ENCODE measurements at regions not wholly inside any gene's neighbourhood (a gene's known extent, or its start where the extent isn't known, plus 50 kb on each side); places are given as distances from the start of the nearest gene placed in this dataset.

DNA sequence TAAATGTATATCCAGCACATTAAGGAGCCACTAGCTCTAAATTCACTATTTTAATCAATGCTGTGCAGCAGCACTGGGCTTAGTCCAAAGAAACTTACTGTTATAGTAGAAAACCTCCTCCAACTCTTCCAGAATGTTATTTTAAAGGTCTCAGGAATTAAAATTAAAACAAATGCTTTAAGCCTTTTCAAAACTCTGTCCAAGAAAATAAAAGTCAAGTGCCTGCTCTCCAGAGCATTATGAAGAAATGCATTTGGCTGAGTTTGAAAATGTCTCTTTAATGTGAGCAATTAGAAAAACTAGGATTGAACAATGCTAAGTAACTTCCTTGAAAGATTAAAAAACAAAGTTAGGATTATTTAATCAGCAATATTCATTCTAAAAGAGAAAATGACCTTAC, 322.4 kb upstream of the DCN start:
- H3K4me3 ChIP-seq (ENCODE audit: low read length): no peak overlapping the region
- no peak overlapping the region for H3K27ac ChIP-seq (ENCODE audit: low read length)
- H3K36me3 ChIP-seq (ENCODE audit: insufficient read depth, low read depth, low read length): no peaks in the 10 kb centered on the region
- no peak overlapping the region for H3K9ac ChIP-seq (ENCODE audit: low read depth, low read length)
- H3K9me3 ChIP-seq (ENCODE audit: insufficient read depth, low read depth, low read length): no peaks in the 10 kb centered on the region
- no peaks in the 10 kb centered on the region for H3K27me3 ChIP-seq (ENCODE audit: insufficient read depth, low read length)
- no peaks in the 10 kb centered on the region; the same call in 1 of the 2 replicates for H3K4me1 ChIP-seq (ENCODE audit: insufficient read depth, low read length)

DNA sequence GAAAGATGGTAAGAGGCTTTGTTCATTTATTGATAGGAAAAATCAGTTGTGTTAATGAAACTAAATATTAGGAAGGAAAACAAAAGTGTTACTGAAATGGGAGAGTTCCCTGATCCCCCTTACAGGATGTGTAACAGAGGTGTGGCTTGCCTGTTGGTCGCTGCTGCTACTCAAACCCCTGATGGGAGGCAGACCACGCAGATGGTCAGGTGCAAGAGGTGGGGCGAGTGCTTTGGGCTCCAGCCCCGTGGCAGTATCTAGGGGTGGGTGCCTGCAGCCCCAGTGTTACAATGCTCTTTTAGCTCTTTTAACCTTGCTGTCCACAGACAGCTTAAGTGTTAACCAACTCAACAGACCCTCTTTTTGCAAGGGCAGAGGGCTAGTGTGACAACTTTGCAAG, 319.6 kb upstream of the DCN start:
- Histone ChIP-seq H3K4me3 (ENCODE audit: low read length) (no peak overlapping the region), H3K27me3 (ENCODE audit: insufficient read depth, low read length) (no peaks in the 10 kb centered on the region), H3K4me1 (ENCODE audit: insufficient read depth, low read length) (no peaks in the 10 kb centered on the region), H3K36me3 (ENCODE audit: insufficient read depth, low read depth, low read length) (no peaks in the 10 kb centered on the region), H3K27ac (ENCODE audit: low read length) (no peak overlapping the region), H3K9me3 (ENCODE audit: insufficient read depth, low read depth, low read length) (no peaks in the 10 kb centered on the region), H3K9ac (ENCODE audit: low read depth, low read length) (no peak overlapping the region)

DNA sequence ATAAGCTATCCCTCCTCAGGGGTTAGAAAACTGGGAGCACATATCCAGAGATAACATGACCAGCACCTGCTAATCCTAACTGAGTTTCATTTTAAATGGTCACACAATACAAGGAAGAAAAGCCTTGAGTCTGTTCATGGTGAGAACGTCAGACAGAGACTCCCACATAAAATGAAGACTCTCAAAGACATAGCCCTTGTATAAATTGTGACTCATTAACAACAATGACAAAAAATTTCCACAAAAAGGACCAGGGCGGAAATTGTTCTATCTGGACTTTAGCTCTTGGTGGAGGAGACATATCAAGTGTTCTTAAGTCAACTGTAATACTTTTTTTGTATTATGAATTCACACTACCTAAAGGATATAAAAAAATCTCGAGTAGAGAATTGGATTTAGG, 313.7 kb upstream of the DCN start:
- no peaks in the 10 kb centered on the region for H3K27me3 ChIP-seq (ENCODE audit: insufficient read depth, low read length)
- no peak overlapping the region for H3K27ac ChIP-seq (ENCODE audit: low read length)
- no peak overlapping the region for H3K4me3 ChIP-seq (ENCODE audit: low read length)
- H3K36me3 ChIP-seq (ENCODE audit: insufficient read depth, low read depth, low read length): no peaks in the 10 kb centered on the region
- H3K9ac ChIP-seq (ENCODE audit: low read depth, low read length): no peak overlapping the region
- no peaks in the 10 kb centered on the region for H3K9me3 ChIP-seq (ENCODE audit: insufficient read depth, low read depth, low read length)
- no peaks in the 10 kb centered on the region for H3K4me1 ChIP-seq (ENCODE audit: insufficient read depth, low read length)

DNA sequence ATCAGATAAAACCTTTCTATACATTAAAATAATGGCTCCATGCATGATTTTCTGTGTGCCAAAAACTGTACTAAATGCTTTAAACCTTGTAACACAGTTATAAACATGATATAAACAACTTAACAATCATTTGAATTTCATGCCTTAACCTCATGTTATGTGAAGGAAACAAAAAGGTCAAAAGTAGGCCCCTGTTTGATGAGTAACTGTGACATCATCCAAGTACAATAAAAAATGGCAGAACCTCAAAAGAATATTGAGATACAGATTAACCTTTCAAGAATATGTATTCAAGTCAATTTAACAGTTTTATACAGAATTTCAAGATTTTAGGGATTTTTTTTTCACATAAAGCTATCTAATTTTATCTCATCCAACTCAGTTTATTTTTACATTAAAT, 310.7 kb upstream of the DCN start:
- H3K27me3 ChIP-seq (ENCODE audit: insufficient read depth, low read length): no peaks in the 10 kb centered on the region
- no peak overlapping the region for H3K27ac ChIP-seq (ENCODE audit: low read length)
- no peaks in the 10 kb centered on the region for H3K9me3 ChIP-seq (ENCODE audit: insufficient read depth, low read depth, low read length)
- H3K36me3 ChIP-seq (ENCODE audit: insufficient read depth, low read depth, low read length): no peaks in the 10 kb centered on the region
- H3K4me1 ChIP-seq (ENCODE audit: insufficient read depth, low read length): no peaks in the 10 kb centered on the region
- no peak overlapping the region for H3K9ac ChIP-seq (ENCODE audit: low read depth, low read length)
- no peak overlapping the region for H3K4me3 ChIP-seq (ENCODE audit: low read length)

DNA sequence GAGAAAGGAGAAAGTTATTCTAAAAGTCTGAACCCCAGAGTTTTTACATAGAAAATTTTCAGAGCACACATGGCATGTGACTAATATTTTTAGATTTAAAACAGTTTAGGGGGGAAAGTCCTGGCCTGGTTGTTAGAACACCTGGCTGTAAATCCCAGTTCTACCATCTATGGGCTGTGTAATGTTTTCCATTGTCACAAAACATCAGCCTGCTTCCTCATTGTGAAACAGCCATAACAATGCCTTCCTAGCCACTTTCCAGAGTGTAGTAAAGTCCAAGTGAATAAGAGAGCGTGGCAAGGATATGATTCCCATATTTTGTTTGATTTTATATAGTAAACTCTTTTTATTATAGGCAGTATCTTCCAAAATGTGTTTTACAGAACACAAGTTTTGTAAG, 310.0 kb upstream of the DCN start:
- H3K9me3 ChIP-seq (ENCODE audit: insufficient read depth, low read depth, low read length): no peaks in the 10 kb centered on the region
- H3K27me3 ChIP-seq (ENCODE audit: insufficient read depth, low read length): no peaks in the 10 kb centered on the region
- H3K4me3 ChIP-seq (ENCODE audit: low read length): no peak overlapping the region
- no peaks in the 10 kb centered on the region for H3K4me1 ChIP-seq (ENCODE audit: insufficient read depth, low read length)
- no peak overlapping the region for H3K9ac ChIP-seq (ENCODE audit: low read depth, low read length)
- H3K27ac ChIP-seq (ENCODE audit: low read length): no peak overlapping the region
- H3K36me3 ChIP-seq (ENCODE audit: insufficient read depth, low read depth, low read length): no peaks in the 10 kb centered on the region

DNA sequence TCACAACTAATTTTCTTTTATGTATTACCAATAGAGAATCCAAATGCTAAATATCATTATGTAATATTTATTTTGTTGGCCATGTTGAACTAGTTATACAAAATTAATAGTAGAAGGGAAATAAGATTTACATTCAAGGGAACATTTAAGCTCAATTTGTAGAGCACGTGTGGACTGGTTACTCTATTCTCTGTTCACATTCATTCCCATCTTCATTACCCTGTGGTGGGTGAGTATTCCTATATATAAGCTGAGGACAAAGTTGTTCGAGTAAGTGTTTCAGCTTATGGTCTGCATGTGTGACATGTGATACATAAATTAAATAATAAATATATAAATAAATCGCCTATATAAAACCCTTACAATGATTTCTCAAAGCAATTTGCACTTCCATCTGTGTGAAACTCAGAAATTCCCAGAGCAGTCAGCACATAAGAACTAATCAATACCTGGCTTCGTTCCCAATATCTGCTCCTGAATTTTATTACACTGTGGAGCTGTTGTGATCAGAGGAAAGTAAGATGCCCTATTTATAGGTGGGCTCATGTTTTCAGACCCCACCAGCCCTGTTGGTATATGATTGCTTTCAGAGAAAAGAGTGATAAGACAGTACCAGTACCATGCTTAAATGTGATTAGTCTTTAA, 308.2 kb upstream of the DCN start:
- Histone ChIP-seq H3K4me3 (ENCODE audit: low read length) (no peak overlapping the region), H3K27ac (ENCODE audit: low read length) (no peak overlapping the region), H3K9ac (ENCODE audit: low read depth, low read length) (no peak overlapping the region), H3K27me3 (ENCODE audit: insufficient read depth, low read length) (no peaks in the 10 kb centered on the region), H3K9me3 (ENCODE audit: insufficient read depth, low read depth, low read length) (no peaks in the 10 kb centered on the region), H3K36me3 (ENCODE audit: insufficient read depth, low read depth, low read length) (no peaks in the 10 kb centered on the region), H3K4me1 (ENCODE audit: insufficient read depth, low read length) (no peaks in the 10 kb centered on the region)

DNA sequence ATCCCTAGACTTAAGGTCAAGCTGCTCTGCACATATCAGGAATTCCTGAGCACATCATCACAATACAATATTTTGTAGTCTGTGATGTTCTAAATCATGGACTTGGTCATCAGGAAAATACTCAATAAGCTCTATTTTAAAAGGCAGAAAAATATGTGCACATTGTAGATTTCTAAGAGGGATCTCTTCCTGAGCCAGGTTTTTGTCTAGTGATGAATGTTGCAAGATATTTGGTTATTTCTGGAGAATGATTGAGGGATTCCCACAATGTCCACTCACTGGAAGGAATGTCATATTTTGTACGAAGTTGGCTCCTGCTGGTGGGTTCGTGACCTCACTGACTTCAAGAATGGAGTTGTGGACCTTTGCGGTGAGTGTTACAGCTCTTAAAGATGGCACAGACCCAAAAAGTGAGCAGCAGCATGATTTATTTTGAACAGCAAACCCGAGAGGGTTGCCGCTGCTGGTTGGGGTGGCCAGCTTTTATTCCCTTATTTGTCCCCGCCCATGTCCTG, 300.9 kb upstream of the DCN start:
- Histone ChIP-seq H3K9me3 (ENCODE audit: insufficient read depth, low read depth, low read length) (no peaks in the 10 kb centered on the region), H3K4me3 (ENCODE audit: low read length) (no peak overlapping the region), H3K27me3 (ENCODE audit: insufficient read depth, low read length) (no peaks in the 10 kb centered on the region), H3K4me1 (ENCODE audit: insufficient read depth, low read length) (no peaks in the 10 kb centered on the region), H3K27ac (ENCODE audit: low read length) (no peak overlapping the region), H3K9ac (ENCODE audit: low read depth, low read length) (no peak overlapping the region), H3K36me3 (ENCODE audit: insufficient read depth, low read depth, low read length) (no peaks in the 10 kb centered on the region)

DNA sequence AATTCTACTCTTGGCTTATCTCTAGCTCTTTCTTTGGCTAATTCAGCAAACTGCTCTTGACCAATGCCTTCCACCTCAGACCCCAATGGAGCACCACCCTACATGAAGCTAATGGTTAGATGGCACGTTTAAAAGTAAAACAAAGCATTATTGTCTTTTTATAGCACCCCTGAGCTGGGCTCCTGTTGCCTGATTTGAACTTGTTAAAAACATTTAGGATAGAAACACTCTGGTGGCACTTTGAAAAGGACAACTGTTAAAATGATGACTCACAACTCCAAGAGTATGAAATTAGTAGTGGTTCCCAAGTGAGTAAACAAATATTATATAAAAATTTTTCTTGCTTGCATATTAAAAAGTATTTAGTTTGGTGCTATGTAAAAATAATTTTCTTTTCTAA, 299.6 kb upstream of the DCN start:
- Histone ChIP-seq H3K27ac (ENCODE audit: low read length) (no peak overlapping the region), H3K9me3 (ENCODE audit: insufficient read depth, low read depth, low read length) (no peaks in the 10 kb centered on the region), H3K4me3 (ENCODE audit: low read length) (no peak overlapping the region), H3K36me3 (ENCODE audit: insufficient read depth, low read depth, low read length) (no peaks in the 10 kb centered on the region), H3K9ac (ENCODE audit: low read depth, low read length) (no peak overlapping the region), H3K4me1 (ENCODE audit: insufficient read depth, low read length) (no peaks in the 10 kb centered on the region), H3K27me3 (ENCODE audit: insufficient read depth, low read length) (no peaks in the 10 kb centered on the region)

DNA sequence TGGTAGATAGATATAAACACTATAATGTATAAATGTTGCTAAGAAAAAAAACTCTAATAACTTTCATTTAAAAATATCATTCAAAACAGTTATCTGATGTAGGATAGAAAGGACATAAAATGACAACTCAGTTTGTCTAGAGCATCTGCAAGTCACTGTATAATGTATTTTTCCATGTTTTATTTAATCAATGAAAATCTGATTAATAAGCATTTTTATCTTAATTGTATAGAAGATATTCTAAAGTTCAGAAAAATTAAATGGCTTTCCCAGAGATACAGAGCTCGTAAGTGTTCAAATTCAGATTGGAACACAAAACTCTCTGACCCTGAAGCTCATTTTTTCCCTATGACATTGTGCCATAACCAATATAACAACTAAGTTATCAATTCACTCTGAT, 295.9 kb upstream of the DCN start:
- no peaks in the 10 kb centered on the region for H3K36me3 ChIP-seq (ENCODE audit: insufficient read depth, low read depth, low read length)
- no peaks in the 10 kb centered on the region for H3K27me3 ChIP-seq (ENCODE audit: insufficient read depth, low read length)
- no peak overlapping the region for H3K4me3 ChIP-seq (ENCODE audit: low read length)
- H3K9ac ChIP-seq (ENCODE audit: low read depth, low read length): no peak overlapping the region
- no peaks in the 10 kb centered on the region for H3K9me3 ChIP-seq (ENCODE audit: insufficient read depth, low read depth, low read length)
- H3K4me1 ChIP-seq (ENCODE audit: insufficient read depth, low read length): no peaks in the 10 kb centered on the region
- H3K27ac ChIP-seq (ENCODE audit: low read length): no peak overlapping the region

DNA sequence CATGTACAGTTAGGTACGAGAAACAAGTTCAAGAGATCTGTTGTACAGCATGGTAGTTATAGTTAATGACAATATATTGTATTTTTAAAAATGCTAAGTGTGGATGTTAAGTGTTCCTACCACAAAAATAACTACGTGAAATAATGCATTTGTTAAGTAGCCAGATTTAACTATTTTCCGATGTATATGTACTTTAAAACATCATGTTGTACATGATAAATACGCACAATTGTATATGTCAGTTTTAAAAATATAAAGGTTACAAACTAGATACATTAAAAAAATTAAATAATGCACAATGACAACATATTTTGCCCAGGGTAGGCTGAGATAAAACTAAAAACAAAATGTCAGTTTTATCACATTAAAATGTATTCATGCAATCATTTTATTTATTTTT, 285.1 kb upstream of the DCN start:
- Histone ChIP-seq H3K36me3 (ENCODE audit: insufficient read depth, low read depth, low read length) (no peaks in the 10 kb centered on the region), H3K27ac (ENCODE audit: low read length) (no peak overlapping the region), H3K9ac (ENCODE audit: low read depth, low read length) (no peak overlapping the region)

DNA sequence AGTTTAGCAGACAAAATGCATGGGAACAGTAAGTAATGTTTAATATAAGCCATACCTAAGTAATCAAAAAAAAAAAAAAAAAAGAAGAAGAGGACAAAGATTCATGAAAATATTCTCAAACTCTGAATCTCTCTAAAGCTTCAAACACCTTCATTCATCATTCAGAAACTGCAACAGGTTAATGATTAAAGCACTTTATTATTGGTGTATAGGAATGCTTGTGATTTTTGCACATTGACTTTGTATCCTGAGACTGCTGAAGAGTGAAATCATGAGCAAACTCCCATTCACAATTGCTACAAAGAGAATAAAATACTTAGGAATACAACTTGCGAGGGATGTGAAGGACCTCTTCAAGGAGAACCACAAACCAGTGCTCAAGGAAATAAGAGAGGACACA, 278.4 kb upstream of the DCN start:
- no peak overlapping the region for H3K9ac ChIP-seq (ENCODE audit: low read depth, low read length)
- H3K27me3 ChIP-seq (ENCODE audit: insufficient read depth, low read length): no peaks in the 10 kb centered on the region
- no peaks in the 10 kb centered on the region for H3K4me1 ChIP-seq (ENCODE audit: insufficient read depth, low read length)
- no peaks in the 10 kb centered on the region for H3K9me3 ChIP-seq (ENCODE audit: insufficient read depth, low read depth, low read length)
- H3K27ac ChIP-seq (ENCODE audit: low read length): no peak overlapping the region
- no peaks in the 10 kb centered on the region for H3K36me3 ChIP-seq (ENCODE audit: insufficient read depth, low read depth, low read length)
- H3K4me3 ChIP-seq (ENCODE audit: low read length): no peak overlapping the region

More for the DNA sequence above, 285.1 kb upstream of the DCN start:
- Histone ChIP-seq H3K9me3 (ENCODE audit: insufficient read depth, low read depth, low read length) (no peaks in the 10 kb centered on the region), H3K27me3 (ENCODE audit: insufficient read depth, low read length) (no peaks in the 10 kb centered on the region), H3K4me1 (ENCODE audit: insufficient read depth, low read length) (no peaks in the 10 kb centered on the region), H3K4me3 (ENCODE audit: low read length) (no peak overlapping the region)

DNA sequence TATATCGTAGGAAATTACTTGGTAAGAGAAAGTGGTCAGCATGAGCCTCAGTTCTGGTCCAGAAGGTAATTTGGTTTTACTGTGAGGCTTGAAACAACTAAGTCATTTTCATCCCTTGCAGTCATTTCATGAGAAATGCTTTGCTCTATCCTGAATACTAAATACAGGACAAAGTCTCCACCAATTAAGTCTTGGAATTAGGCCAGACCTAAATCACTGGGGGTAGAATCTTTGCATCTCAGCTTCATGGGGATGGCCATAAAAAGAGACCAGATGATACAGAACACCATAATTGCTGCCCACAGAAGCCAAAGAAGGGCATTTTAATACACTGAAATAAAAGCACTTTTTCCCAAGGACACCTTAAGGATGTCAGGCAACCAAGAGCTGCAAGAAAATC, 277.9 kb upstream of the DCN start:
- H3K9me3 ChIP-seq (ENCODE audit: insufficient read depth, low read depth, low read length): no peaks in the 10 kb centered on the region
- H3K27ac ChIP-seq (ENCODE audit: low read length): no peak overlapping the region
- H3K4me3 ChIP-seq (ENCODE audit: low read length): no peak overlapping the region
- no peaks in the 10 kb centered on the region for H3K36me3 ChIP-seq (ENCODE audit: insufficient read depth, low read depth, low read length)
- no peak overlapping the region for H3K9ac ChIP-seq (ENCODE audit: low read depth, low read length)
- no peaks in the 10 kb centered on the region for H3K4me1 ChIP-seq (ENCODE audit: insufficient read depth, low read length)
- H3K27me3 ChIP-seq (ENCODE audit: insufficient read depth, low read length): no peaks in the 10 kb centered on the region

Data from iPS-20b (cell line).